IPS DF 19.7 (cell line): ENCODE measurements at regions not wholly inside any gene's neighbourhood (a gene's known extent, or its start where the extent isn't known, plus 50 kb on each side); places are given as distances from the start of the nearest gene placed in this dataset.

Source experiments
- DNase-seq: peaks from one replicate; pipeline ENCODE4 v3.0.0-alpha.2; 2013; ENCODE audit warnings: low read depth, low spot score

- DNase-seq: no peak
These were observed 111.4 kb upstream of the HDGFL1 start for GRCh38 chr6:22457996-22458395.

GRCh38 chr6:22466665-22467245, 102.6 kb upstream of the HDGFL1 start:
- DNase-seq: no peak

GRCh38 chr6:22467645-22468044, 101.7 kb upstream of the HDGFL1 start:
- no peak for DNase-seq

- DNase-seq: no peak
These were observed 101.0 kb upstream of the HDGFL1 start for GRCh38 chr6:22468256-22468965.

- DNase-seq: no peak
These were observed 98.8 kb upstream of the HDGFL1 start for GRCh38 chr6:22470454-22471131.

GRCh38 chr6:22471132-22471690, 98.2 kb upstream of the HDGFL1 start:
- no peak for DNase-seq

GRCh38 chr6:22471746-22472145, 97.6 kb upstream of the HDGFL1 start:
- DNase-seq: no peak

GRCh38 chr6:22473991-22474682, 95.2 kb upstream of the HDGFL1 start:
- DNase-seq: no peak

- no peak for DNase-seq
These were observed 92.5 kb upstream of the HDGFL1 start for GRCh38 chr6:22476811-22477390.

GRCh38 chr6:22497276-22497675, 72.1 kb upstream of the HDGFL1 start:
- DNase-seq: no peak

- DNase-seq: no peak
These were observed 69.6 kb upstream of the HDGFL1 start for GRCh38 chr6:22499815-22500214.

GRCh38 chr6:22506496-22506895, 62.9 kb upstream of the HDGFL1 start:
- DNase-seq: no peak

GRCh38 chr6:22512686-22513427, 56.5 kb upstream of the HDGFL1 start:
- DNase-seq: no peak

GRCh38 chr6:22513667-22514066, 55.7 kb upstream of the HDGFL1 start:
- no peak for DNase-seq

- no peak for DNase-seq
These were observed 50.1 kb upstream of the HDGFL1 start for GRCh38 chr6:22519237-22519636.
